ENCODE measurements at regions not wholly inside any gene's neighbourhood (a gene's known extent, or its start where the extent isn't known, plus 50 kb on each side); places are given as distances from the start of the nearest gene placed in this dataset.

GRCh38 chr15:70416829-70417228 lies 319.1 kb upstream of the TLE3 start:
- TF ChIP-seq CTCF (IDR thresholded peaks at IDR 0.05): no peak
- no peak for TF ChIP-seq POLR2A (IDR thresholded peaks at IDR 0.05)
